NB4 (cell line): ENCODE measurements at regions not wholly inside any gene's neighbourhood (a gene's known extent, or its start where the extent isn't known, plus 50 kb on each side); places are given as distances from the start of the nearest gene placed in this dataset.

Source experiments
- CTCF ChIP-seq: IDR thresholded peaks from one replicate; pipeline ENCODE4 v1.5.1; 2012; ENCODE audit warnings: low read depth, low read length
- MYC ChIP-seq: IDR thresholded peaks from 2 replicates; pipeline ENCODE4 v1.6.1; 2011; ENCODE audit warnings: low read depth, low read length
- POLR2A ChIP-seq: IDR thresholded peaks from 2 replicates; pipeline ENCODE4 v1.6.1; 2011; ENCODE audit warnings: mild to moderate bottlenecking; ENCODE audit not compliant: insufficient read length; ENCODE audit errors: extremely low read depth
- TF ChIP-seq, protein P1 (sequence below): IDR thresholded peaks from 2 replicates; pipeline ENCODE4 v1.6.1; 2011; ENCODE audit warnings: low read depth, low read length

DNA sequence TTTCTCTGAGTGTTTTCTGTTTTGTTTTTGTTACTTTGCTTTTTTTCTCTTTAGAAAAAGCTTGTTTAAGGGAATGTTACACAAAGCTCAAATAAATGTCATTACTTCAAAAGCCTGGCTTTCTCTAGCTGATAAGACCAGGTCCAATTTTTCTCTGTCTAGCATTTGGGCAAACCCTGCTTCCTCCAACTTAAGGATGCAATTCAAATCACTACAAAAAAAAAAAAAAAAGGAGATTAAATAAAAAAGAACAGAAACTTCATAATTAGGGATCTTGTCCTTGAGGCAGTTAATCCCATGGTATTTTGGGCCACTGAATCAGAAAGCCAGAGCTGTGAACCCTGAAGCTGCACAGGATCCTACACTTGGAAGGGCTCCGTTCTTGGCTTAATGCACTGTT lies 480.8 kb upstream of the KIRREL3 start:
- TF ChIP-seq CTCF (no peak), POLR2A (no peak), MYC (no peak)
- TF ChIP-seq, protein P1, sequence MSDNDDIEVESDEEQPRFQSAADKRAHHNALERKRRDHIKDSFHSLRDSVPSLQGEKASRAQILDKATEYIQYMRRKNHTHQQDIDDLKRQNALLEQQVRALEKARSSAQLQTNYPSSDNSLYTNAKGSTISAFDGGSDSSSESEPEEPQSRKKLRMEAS, result no peak
